Lower leg skin (tissue), 4 donors: ENCODE measurements at regions not wholly inside any gene's neighbourhood (a gene's known extent, or its start where the extent isn't known, plus 50 kb on each side); places are given as distances from the start of the nearest gene placed in this dataset.
"Not testable (repeated sequence)": the region's sequence is repeated elsewhere in the genome, so short reads cannot be mapped to it uniquely, and the experiment has no call there.

Source experiments
- DNase-seq, 2 donors: peaks; one replicate each; pipeline ENCODE4 v3.0.0-alpha.2; 2019; ENCODE audit warnings: low spot score in 2 of 2
- H3K4me3 ChIP-seq: fragments of 200-600 bp; sonication (generic); 2 replicates; pipeline ENCODE4 v1.5.1; 2017; ENCODE audit warnings: mild to moderate bottlenecking, low read depth; ENCODE audit not compliant: poor library complexity, severe bottlenecking
- POLR2A ChIP-seq, 2 donors: fragments of 450-650 bp; IDR thresholded peaks; one replicate each; pipeline ENCODE4 v1.6.1; 2016 to 2017; ENCODE audit warnings: antibody characterized with exemption in 2 of 2, mild to moderate bottlenecking in 1 of 2, moderate library complexity in 1 of 2
- WGBS, 2 donors: methylation state at CpG; one replicate each; pipeline ENCODE4 v1.1.5; 2018; 5-methylcytosine and 5-hydroxymethylcytosine counted together
- intact Hi-C: fragments of 100-400 bp; cut with DNase I; formaldehyde crosslinking; loops from one replicate; pipeline ENCODE4 v1.15.0; 2023; ENCODE audit warnings: low total_unique reads
- TF ChIP-seq, protein P1 (sequence below), 3 donors: fragments of 450-650 bp; IDR thresholded peaks; one replicate each; pipeline ENCODE4 v1.5.1; 2016; ENCODE audit warnings: antibody characterized with exemption in 3 of 3, mild to moderate bottlenecking in 3 of 3, moderate library complexity in 2 of 3

DNA sequence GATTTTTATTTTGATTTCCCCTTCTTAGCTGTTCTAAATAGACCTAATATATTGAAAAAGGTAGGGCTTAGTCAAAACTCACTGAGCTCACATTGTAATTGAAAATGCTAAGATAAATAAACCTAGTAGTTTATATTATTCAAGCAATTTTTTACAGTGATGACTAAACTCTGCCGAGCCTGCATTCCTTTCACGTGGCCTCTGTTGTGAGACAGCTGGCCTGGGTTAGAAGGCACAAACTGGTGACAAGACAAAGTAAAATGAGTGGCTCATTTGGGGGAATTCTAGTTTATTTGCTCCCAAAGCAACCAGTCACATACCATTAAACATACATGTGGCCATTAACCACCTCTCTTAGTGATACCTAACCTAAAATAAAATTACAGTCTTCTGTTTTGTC lies 169.4 kb upstream of the TEX13C start:
- TF ChIP-seq, protein P1, sequence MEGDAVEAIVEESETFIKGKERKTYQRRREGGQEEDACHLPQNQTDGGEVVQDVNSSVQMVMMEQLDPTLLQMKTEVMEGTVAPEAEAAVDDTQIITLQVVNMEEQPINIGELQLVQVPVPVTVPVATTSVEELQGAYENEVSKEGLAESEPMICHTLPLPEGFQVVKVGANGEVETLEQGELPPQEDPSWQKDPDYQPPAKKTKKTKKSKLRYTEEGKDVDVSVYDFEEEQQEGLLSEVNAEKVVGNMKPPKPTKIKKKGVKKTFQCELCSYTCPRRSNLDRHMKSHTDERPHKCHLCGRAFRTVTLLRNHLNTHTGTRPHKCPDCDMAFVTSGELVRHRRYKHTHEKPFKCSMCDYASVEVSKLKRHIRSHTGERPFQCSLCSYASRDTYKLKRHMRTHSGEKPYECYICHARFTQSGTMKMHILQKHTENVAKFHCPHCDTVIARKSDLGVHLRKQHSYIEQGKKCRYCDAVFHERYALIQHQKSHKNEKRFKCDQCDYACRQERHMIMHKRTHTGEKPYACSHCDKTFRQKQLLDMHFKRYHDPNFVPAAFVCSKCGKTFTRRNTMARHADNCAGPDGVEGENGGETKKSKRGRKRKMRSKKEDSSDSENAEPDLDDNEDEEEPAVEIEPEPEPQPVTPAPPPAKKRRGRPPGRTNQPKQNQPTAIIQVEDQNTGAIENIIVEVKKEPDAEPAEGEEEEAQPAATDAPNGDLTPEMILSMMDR (IDR thresholded peaks at IDR 0.05) = no peak
- TF ChIP-seq POLR2A (IDR thresholded peaks at IDR 0.05) = no peak
- WGBS, 2 donors = 38 to 39% methylated on average over 2 of the region's 2 CpGs

GRCh38 chrX:125151146-125151545 lies 168.5 kb upstream of the TEX13C start:
- intact Hi-C loops = no loop called here
- 71 to 88% methylated on average over 3 of the region's 3 CpGs for WGBS, 2 donors
- TF ChIP-seq POLR2A (IDR thresholded peaks at IDR 0.05) = no peak
- TF ChIP-seq, protein P1 (IDR thresholded peaks at IDR 0.05) = no peak
- no peak overlapping the region for H3K4me3 ChIP-seq
- DNase-seq = no peak

More for the DNA sequence above, 169.4 kb upstream of the TEX13C start:
- intact Hi-C loops = no loop called here
- H3K4me3 ChIP-seq = no peak overlapping the region
- DNase-seq = no peak

- intact Hi-C loops = no loop called here
- 89 to 95% methylated on average over 2 of the region's 2 CpGs for WGBS, 2 donors
- no peak overlapping the region for H3K4me3 ChIP-seq
- TF ChIP-seq, protein P1 (IDR thresholded peaks at IDR 0.05) = no peak
- no peak for TF ChIP-seq POLR2A (IDR thresholded peaks at IDR 0.05)
- no peak for DNase-seq
These were observed 167.7 kb upstream of the TEX13C start for GRCh38 chrX:125152011-125152410.

GRCh38 chrX:125153621-125154020 lies 166.1 kb upstream of the TEX13C start:
- TF ChIP-seq, protein P1 (IDR thresholded peaks at IDR 0.05) = no peak
- no peak for TF ChIP-seq POLR2A (IDR thresholded peaks at IDR 0.05)
- H3K4me3 ChIP-seq = no peak overlapping the region
- intact Hi-C loops = no loop called here
- DNase-seq = no peak
- 24 to 25% methylated on average over 2 of the region's 2 CpGs for WGBS, 2 donors

GRCh38 chrX:125154288-125155257 lies 165.1 kb upstream of the TEX13C start:
- intact Hi-C loops, H3K4me3 ChIP-seq, DNase-seq: not testable (repeated sequence)
- WGBS, 2 donors = 84 to 86% methylated on average over 24 to 32 of the region's 32 CpGs

- 88 to 95% methylated on average over 13 to 20 of the region's 41 CpGs for WGBS, 2 donors
- DNase-seq, H3K4me3 ChIP-seq, intact Hi-C loops: not testable (repeated sequence)
These were observed 164.2 kb upstream of the TEX13C start for GRCh38 chrX:125155296-125156033.
